ENCODE measurements at regions not wholly inside any gene's neighbourhood (a gene's known extent, or its start where the extent isn't known, plus 50 kb on each side); places are given as distances from the start of the nearest gene placed in this dataset.

GRCh38 chr2:183752571-183752970 is 628.3 kb downstream of the NUP35 start:
- H3K9me2 ChIP-seq (ENCODE audit: low read depth, low read length), result no peaks in the 10 kb centered on the region
- H3K36me3 ChIP-seq (ENCODE audit: insufficient read depth, low read length), result no peaks in the 10 kb centered on the region
- H2AFZ ChIP-seq (ENCODE audit: low read length), result no peak overlapping the region
- H3K4me3 ChIP-seq (ENCODE audit: low read depth, low read length, poor library complexity, severe bottlenecking), result no peak overlapping the region
- no peak overlapping the region for H3K27ac ChIP-seq (ENCODE audit: low read depth, low read length, poor library complexity, severe bottlenecking)
- TF ChIP-seq EZH2 (IDR thresholded peaks at IDR 0.05; ENCODE audit: borderline replicate concordance, low read length) (no peak), CTCF (IDR thresholded peaks at IDR 0.05; ENCODE audit: low read length) (no peak)
- H4K20me1 ChIP-seq (ENCODE audit: insufficient read depth, low read length), result no peaks in the 10 kb centered on the region
- H3K79me2 ChIP-seq (ENCODE audit: insufficient read depth, low read length), result no peaks in the 10 kb centered on the region
- no peak overlapping the region for H3K9ac ChIP-seq (ENCODE audit: low read length)
- no peak overlapping the region for H3K4me2 ChIP-seq (ENCODE audit: low read length)
- H3K4me1 ChIP-seq (ENCODE audit: insufficient read depth, low read length, severe bottlenecking), result no peaks in the 10 kb centered on the region
- no peaks in the 10 kb centered on the region for H3K9me3 ChIP-seq (ENCODE audit: low read length)
- no peaks in the 10 kb centered on the region for H3K27me3 ChIP-seq (ENCODE audit: insufficient read depth, low read length)
- H3F3A ChIP-seq (ENCODE audit: insufficient read depth, low read length), result no peaks in the 10 kb centered on the region

GRCh38 chr2:183759033-183759432 is 634.8 kb downstream of the NUP35 start:
- TF ChIP-seq CTCF (IDR thresholded peaks at IDR 0.05; ENCODE audit: low read length) (no peak), EZH2 (IDR thresholded peaks at IDR 0.05; ENCODE audit: borderline replicate concordance, low read length) (no peak)
- H3K36me3 ChIP-seq (ENCODE audit: insufficient read depth, low read length), result no peaks in the 10 kb centered on the region
- H3K4me2 ChIP-seq (ENCODE audit: low read length), result no peak overlapping the region
- no peaks in the 10 kb centered on the region for H3K9me3 ChIP-seq (ENCODE audit: low read length)
- no peaks in the 10 kb centered on the region for H3K27me3 ChIP-seq (ENCODE audit: insufficient read depth, low read length)
- no peak overlapping the region for H3K9ac ChIP-seq (ENCODE audit: low read length)
- H3K79me2 ChIP-seq (ENCODE audit: insufficient read depth, low read length), result no peaks in the 10 kb centered on the region
- H4K20me1 ChIP-seq (ENCODE audit: insufficient read depth, low read length), result no peaks in the 10 kb centered on the region
- no peak overlapping the region for H3K4me3 ChIP-seq (ENCODE audit: low read depth, low read length, poor library complexity, severe bottlenecking)
- H3K9me2 ChIP-seq (ENCODE audit: low read depth, low read length), result no peaks in the 10 kb centered on the region
- no peak overlapping the region for H3K27ac ChIP-seq (ENCODE audit: low read depth, low read length, poor library complexity, severe bottlenecking)
- no peak overlapping the region for H2AFZ ChIP-seq (ENCODE audit: low read length)
- H3K4me1 ChIP-seq (ENCODE audit: insufficient read depth, low read length, severe bottlenecking), result no peaks in the 10 kb centered on the region
- H3F3A ChIP-seq (ENCODE audit: insufficient read depth, low read length), result no peaks in the 10 kb centered on the region

DNA sequence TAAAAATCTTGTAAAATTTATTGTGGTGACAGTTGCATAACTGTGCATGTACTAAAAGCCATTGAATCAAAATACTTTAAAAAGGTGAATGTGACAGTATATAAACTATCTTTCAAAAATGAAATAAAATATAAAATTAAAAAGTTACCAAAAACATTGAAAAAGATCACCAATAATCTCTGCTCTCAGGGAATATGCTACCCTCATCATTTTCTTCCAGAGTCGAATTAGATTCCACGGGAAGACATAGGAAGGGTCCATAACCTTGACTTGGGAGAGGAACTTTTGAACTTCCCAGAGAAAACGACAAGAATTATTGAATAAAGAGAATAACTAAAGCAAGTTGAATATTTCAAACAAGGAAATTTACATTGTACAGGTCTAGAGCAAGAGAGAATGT is 649.5 kb downstream of the NUP35 start:
- Histone ChIP-seq H3K4me1 (ENCODE audit: insufficient read depth, low read length, severe bottlenecking) (no peaks in the 10 kb centered on the region), H2AFZ (ENCODE audit: low read length) (no peak overlapping the region), H3K9ac (ENCODE audit: low read length) (no peak overlapping the region), H3K4me3 (ENCODE audit: low read depth, low read length, poor library complexity, severe bottlenecking) (no peak overlapping the region), H3K79me2 (ENCODE audit: insufficient read depth, low read length) (no peaks in the 10 kb centered on the region), H3K27ac (ENCODE audit: low read depth, low read length, poor library complexity, severe bottlenecking) (no peak overlapping the region), H3K4me2 (ENCODE audit: low read length) (no peak overlapping the region), H3K27me3 (ENCODE audit: insufficient read depth, low read length) (no peaks in the 10 kb centered on the region), H3K36me3 (ENCODE audit: insufficient read depth, low read length) (no peaks in the 10 kb centered on the region), H3K9me3 (ENCODE audit: low read length) (no peaks in the 10 kb centered on the region), H3K9me2 (ENCODE audit: low read depth, low read length) (no peaks in the 10 kb centered on the region), H4K20me1 (ENCODE audit: insufficient read depth, low read length) (no peaks in the 10 kb centered on the region), H3F3A (ENCODE audit: insufficient read depth, low read length) (no peaks in the 10 kb centered on the region)
- TF ChIP-seq EZH2 (IDR thresholded peaks at IDR 0.05; ENCODE audit: borderline replicate concordance, low read length) (no peak), CTCF (IDR thresholded peaks at IDR 0.05; ENCODE audit: low read length) (no peak)

All from OCI-LY1 (cell line).